A549 (cell line): ENCODE measurements at regions not wholly inside any gene's neighbourhood (a gene's known extent, or its start where the extent isn't known, plus 50 kb on each side); places are given as distances from the start of the nearest gene placed in this dataset.

Experiments used
- EP300 ChIP-seq, 2 experiments: fragments of >200 bp; sonication (Bioruptor Twin); formaldehyde crosslinking; IDR thresholded peaks; 2 replicates in 1 of 2; 3 replicates in 1 of 2; pipeline ENCODE4 v1.6.1; 2016 to 2017
- RFX5 ChIP-seq: fragments of 450-650 bp; IDR thresholded peaks from 2 replicates; pipeline ENCODE4 v1.7.1; 2014; ENCODE audit warnings: antibody characterized with exemption, mild to moderate bottlenecking, moderate library complexity
- TF ChIP-seq, protein P1 (sequence below): fragments of >200 bp; sonication (Bioruptor Twin); formaldehyde crosslinking; IDR thresholded peaks from 3 replicates; pipeline ENCODE4 v1.5.1; 2016

DNA sequence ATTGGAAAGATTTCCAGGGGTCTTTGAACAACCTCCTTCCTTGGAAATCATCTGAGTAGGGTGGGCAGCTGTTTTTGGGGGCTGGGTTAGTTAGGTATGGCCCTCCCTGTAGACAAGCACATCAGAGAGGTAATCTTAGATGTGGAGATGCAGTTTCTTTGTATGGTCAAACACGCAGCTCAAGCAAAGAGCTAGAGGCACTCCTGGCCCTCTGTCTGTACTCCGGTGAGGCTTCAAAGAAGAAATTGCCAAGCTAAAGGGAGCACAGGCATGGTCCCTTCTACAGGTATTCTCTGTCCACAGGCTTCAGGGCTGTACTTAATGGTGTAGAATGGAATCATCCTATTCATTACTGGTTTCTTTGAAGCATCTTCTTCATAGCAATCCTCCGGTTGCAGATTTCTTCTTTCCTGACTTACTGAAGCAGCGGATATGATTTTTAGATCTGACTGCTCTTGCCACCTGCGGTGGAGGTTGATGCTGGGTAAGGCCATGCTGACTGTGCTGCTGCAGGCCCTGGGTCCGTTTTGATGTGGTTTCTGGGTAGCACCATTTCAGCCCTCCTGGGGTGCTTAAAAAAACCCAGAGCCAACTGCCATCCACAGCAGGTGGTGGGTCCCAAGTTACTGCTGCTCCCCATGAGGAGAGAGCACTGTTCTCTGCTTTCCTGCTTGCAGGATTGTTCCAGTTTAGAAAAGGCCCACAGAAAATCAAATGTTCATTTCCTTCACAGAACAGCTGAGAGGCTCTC lies 318.9 kb upstream of the GATB start:
- TF ChIP-seq, protein P1, sequence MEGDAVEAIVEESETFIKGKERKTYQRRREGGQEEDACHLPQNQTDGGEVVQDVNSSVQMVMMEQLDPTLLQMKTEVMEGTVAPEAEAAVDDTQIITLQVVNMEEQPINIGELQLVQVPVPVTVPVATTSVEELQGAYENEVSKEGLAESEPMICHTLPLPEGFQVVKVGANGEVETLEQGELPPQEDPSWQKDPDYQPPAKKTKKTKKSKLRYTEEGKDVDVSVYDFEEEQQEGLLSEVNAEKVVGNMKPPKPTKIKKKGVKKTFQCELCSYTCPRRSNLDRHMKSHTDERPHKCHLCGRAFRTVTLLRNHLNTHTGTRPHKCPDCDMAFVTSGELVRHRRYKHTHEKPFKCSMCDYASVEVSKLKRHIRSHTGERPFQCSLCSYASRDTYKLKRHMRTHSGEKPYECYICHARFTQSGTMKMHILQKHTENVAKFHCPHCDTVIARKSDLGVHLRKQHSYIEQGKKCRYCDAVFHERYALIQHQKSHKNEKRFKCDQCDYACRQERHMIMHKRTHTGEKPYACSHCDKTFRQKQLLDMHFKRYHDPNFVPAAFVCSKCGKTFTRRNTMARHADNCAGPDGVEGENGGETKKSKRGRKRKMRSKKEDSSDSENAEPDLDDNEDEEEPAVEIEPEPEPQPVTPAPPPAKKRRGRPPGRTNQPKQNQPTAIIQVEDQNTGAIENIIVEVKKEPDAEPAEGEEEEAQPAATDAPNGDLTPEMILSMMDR, result no peak
- TF ChIP-seq RFX5 (no peak), EP300 (IDR thresholded peaks at IDR 0.05) (no peak)
